GM12878 (cell line): ENCODE measurements at regions not wholly inside any gene's neighbourhood (a gene's known extent, or its start where the extent isn't known, plus 50 kb on each side); places are given as distances from the start of the nearest gene placed in this dataset.

Source experiments
- ATAC-seq: fragments of 200-7000 bp; cut with Tn5 transposase; 3 replicates; pipeline ENCODE4 v1.9.1; 2020; ENCODE audit warnings: mild to moderate bottlenecking, moderate library complexity
- BruUV-seq: library from RNA; stranded (reverse); fragments of 400-500 nt; replicated peaks from 2 replicates; lab custom pipeline; 2021; lab: Mats Ljungman, UMichigan
- CTCF ChIA-PET: fragments of 300-600 bp; sonication (Branson Sonifier 250); formaldehyde crosslinking; extraction: SDS; loops from one replicate; lab custom pipeline; 2021; ENCODE audit warnings: inconsistent platforms; lab: Yijun Ruan, JAX
- POLR2A ChIA-PET: fragments of 350-600 bp; formaldehyde crosslinking; extraction: SDS; loops from one replicate; lab custom pipeline; 2021; ENCODE audit warnings: inconsistent platforms; lab: Charles Lee
- RAD21 ChIA-PET: fragments of 300-600 bp; sonication (Branson Sonifier 250); formaldehyde crosslinking; loops from one replicate; lab custom pipeline; 2023; ENCODE audit warnings: antibody characterized with exemption; ENCODE audit not compliant: unreplicated experiment; lab: Charles Lee
- SMC1A ChIA-PET: fragments of 300-600 bp; sonication (Branson Sonifier 250); formaldehyde crosslinking; loops from one replicate; lab custom pipeline; 2023; ENCODE audit not compliant: unreplicated experiment, uncharacterized antibody; lab: Charles Lee
- DNase-seq: peaks from one replicate; pipeline ENCODE4 v3.0.0-alpha.2; 2011; ENCODE audit warnings: low read depth, low spot score
- FAIRE-seq: peaks from 3 replicates; lab custom pipeline; 2011; peaks lifted over from hg19 to GRCh38; lab: Jason Lieb, UNC
- H2AFZ ChIP-seq: 2 replicates; pipeline ENCODE4 v1.6.0; 2011; ENCODE audit warnings: low read depth, low read length, control low read depth; ENCODE audit not compliant: control insufficient read depth
- H3K27ac ChIP-seq: 2 replicates; pipeline ENCODE4 v1.5.1; 2011; ENCODE audit warnings: control low read depth; ENCODE audit not compliant: control insufficient read depth, insufficient read depth
- H3K27me3 ChIP-seq, 2 experiments: replicated peaks in 1 of 2; 2 replicates each; pipeline versions ENCODE4 v1.6.0 to v1.6.1; 2011; ENCODE audit warnings: low read length in 1 of 2; ENCODE audit not compliant: control insufficient read depth in 2 of 2, insufficient read depth in 2 of 2
- H3K36me3 ChIP-seq, 2 experiments: 2 replicates each; pipeline ENCODE4 v1.5.1; 2011; ENCODE audit warnings: low read length in 1 of 2; ENCODE audit not compliant: control insufficient read depth in 2 of 2, insufficient read depth in 2 of 2
- H3K4me1 ChIP-seq: 2 replicates; pipeline ENCODE4 v1.6.1; 2011; ENCODE audit warnings: mild to moderate bottlenecking, low read length, moderate library complexity, mixed read lengths; ENCODE audit not compliant: control insufficient read depth, insufficient read depth
- H3K4me2 ChIP-seq: 2 replicates; pipeline ENCODE4 v1.6.0; 2011; ENCODE audit warnings: control low read depth; ENCODE audit not compliant: control insufficient read depth, insufficient read depth
- H3K4me3 ChIP-seq: fragments of 200-600 bp; sonication (generic); 2 replicates; pipeline ENCODE4 v1.5.1; 2016
- H3K79me2 ChIP-seq: 2 replicates; pipeline ENCODE4 v1.6.0; 2011; ENCODE audit warnings: low read length; ENCODE audit not compliant: control insufficient read depth, insufficient read depth
- H3K9ac ChIP-seq: 2 replicates; pipeline ENCODE4 v1.8.0; 2011; ENCODE audit warnings: low read length, control low read depth, mixed read lengths; ENCODE audit not compliant: control insufficient read depth, insufficient read depth
- H3K9me3 ChIP-seq: replicated peaks from 3 replicates; pipeline ENCODE4 v1.5.1; 2011; ENCODE audit warnings: mild to moderate bottlenecking, low read length; ENCODE audit not compliant: control insufficient read depth, insufficient read depth
- H4K20me1 ChIP-seq: 2 replicates; pipeline ENCODE4 v1.6.0; 2011; ENCODE audit not compliant: control insufficient read depth, insufficient read depth
- E2F8 ChIP-seq: fragments of 450-650 bp; IDR thresholded peaks from 2 replicates; pipeline ENCODE4 v1.6.1; 2018; ENCODE audit warnings: mild to moderate bottlenecking, low read depth, moderate library complexity; ENCODE audit not compliant: partially characterized antibody
- ETV6 ChIP-seq, 2 experiments: fragments of 450-650 bp in 1 of 2; IDR thresholded peaks in 1 of 2; conservative IDR thresholded peaks in 1 of 2; 2 replicates each; pipeline ENCODE4 v1.6.1; 2014; ENCODE audit warnings: antibody characterized with exemption in 1 of 2, borderline replicate concordance in 1 of 2, low read depth in 1 of 2, mild to moderate bottlenecking in 1 of 2, moderate library complexity in 1 of 2
- HSF1 ChIP-seq: fragments of 150-350 bp; IDR thresholded peaks from 2 replicates; pipeline ENCODE4 v1.6.1; 2014; ENCODE audit warnings: mild to moderate bottlenecking, low read depth, low read length
- JUNB ChIP-seq: IDR thresholded peaks from 2 replicates; pipeline ENCODE4 v1.6.1; 2016; ENCODE audit warnings: antibody characterized with exemption, mild to moderate bottlenecking
- MTA3 ChIP-seq: IDR thresholded peaks from 2 replicates; pipeline ENCODE4 v1.6.1; 2012; ENCODE audit warnings: low read length, inconsistent platforms, borderline replicate concordance
- NFXL1 ChIP-seq: fragments of 450-650 bp; IDR thresholded peaks from 2 replicates; pipeline ENCODE4 v1.6.1; 2017; ENCODE audit warnings: antibody characterized with exemption, mild to moderate bottlenecking, borderline replicate concordance
- POLR2A ChIP-seq: IDR thresholded peaks from 2 replicates; pipeline ENCODE4 v1.6.1; 2011; ENCODE audit warnings: low read depth, mild to moderate bottlenecking, low read length
- RAD21 ChIP-seq: IDR thresholded peaks from 2 replicates; pipeline ENCODE4 v1.6.1; 2011; ENCODE audit warnings: mild to moderate bottlenecking, low read depth, low read length, moderate library complexity; ENCODE audit not compliant: insufficient read depth
- RELA ChIP-seq: fragments of 450-650 bp; IDR thresholded peaks from 2 replicates; pipeline ENCODE4 v1.8.0; 2014; ENCODE audit warnings: borderline replicate concordance; ENCODE audit not compliant: partially characterized antibody
- SIX5 ChIP-seq: IDR thresholded peaks from 2 replicates; pipeline ENCODE4 v1.6.1; 2011; ENCODE audit warnings: mild to moderate bottlenecking, low read depth, low read length, moderate library complexity; ENCODE audit not compliant: severe bottlenecking
- ZSCAN29 ChIP-seq: fragments of 450-650 bp; IDR thresholded peaks from 2 replicates; pipeline ENCODE4 v1.6.1; 2017; ENCODE audit warnings: mild to moderate bottlenecking, moderate library complexity
- WGBS: methylation state at CpG from one replicate; pipeline ENCODE4 v1.1.6; 2016; ENCODE audit warnings: low lambda C conversion rate; ENCODE audit not compliant: insufficient replicate concordance, insufficient coverage; ENCODE audit errors: missing lambda C conversion rate; 5-methylcytosine and 5-hydroxymethylcytosine counted together
- in situ Hi-C: fragments of 300-500 bp; cut with MboI; formaldehyde crosslinking; loops from 9 replicates; pipeline ENCODE4 v1.14.3; 2018; ENCODE audit warnings: mixed read lengths
- intact Hi-C: fragments of 100-400 bp; cut with micrococcal nuclease; formaldehyde crosslinking; loops from one replicate; pipeline ENCODE4 v1.14.2; 2022; ENCODE audit not compliant: unreplicated experiment
- TF ChIP-seq, protein P1 (sequence below): IDR thresholded peaks from 2 replicates; pipeline ENCODE4 v1.6.1; 2011; ENCODE audit warnings: borderline replicate concordance, low read depth, mild to moderate bottlenecking, moderate library complexity, low read length; ENCODE audit not compliant: insufficient read depth, poor library complexity, severe bottlenecking

- ATAC-seq (no peak), DNase-seq (no peak), FAIRE-seq (no peak)
- TF ChIP-seq RAD21, result no peak
- no peak for TF ChIP-seq E2F8
- TF ChIP-seq HSF1, result no peak
- TF ChIP-seq RELA, result no peak
- no peak for TF ChIP-seq ETV6 (conservative IDR thresholded peaks at IDR 0.05 in 1 of 2, IDR thresholded peaks at IDR 0.05 in 1 of 2; ENCODE audit: borderline replicate concordance in 1 of 2, low read depth in 1 of 2)
- no peak for TF ChIP-seq SIX5
- TF ChIP-seq MTA3, result no peak
- TF ChIP-seq NFXL1, result no peak
- no peak for TF ChIP-seq JUNB
- TF ChIP-seq POLR2A, result no peak
- TF ChIP-seq, protein P1, sequence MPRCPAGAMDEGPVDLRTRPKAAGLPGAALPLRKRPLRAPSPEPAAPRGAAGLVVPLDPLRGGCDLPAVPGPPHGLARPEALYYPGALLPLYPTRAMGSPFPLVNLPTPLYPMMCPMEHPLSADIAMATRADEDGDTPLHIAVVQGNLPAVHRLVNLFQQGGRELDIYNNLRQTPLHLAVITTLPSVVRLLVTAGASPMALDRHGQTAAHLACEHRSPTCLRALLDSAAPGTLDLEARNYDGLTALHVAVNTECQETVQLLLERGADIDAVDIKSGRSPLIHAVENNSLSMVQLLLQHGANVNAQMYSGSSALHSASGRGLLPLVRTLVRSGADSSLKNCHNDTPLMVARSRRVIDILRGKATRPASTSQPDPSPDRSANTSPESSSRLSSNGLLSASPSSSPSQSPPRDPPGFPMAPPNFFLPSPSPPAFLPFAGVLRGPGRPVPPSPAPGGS, result no peak
- TF ChIP-seq ZSCAN29, result no peak
- no peak overlapping the region for H3K27ac ChIP-seq
- no peak overlapping the region for H2AFZ ChIP-seq
- WGBS, result 0% methylated on average over 3 of the region's 3 CpGs
- no peaks in the 10 kb centered on the region for H3K36me3 ChIP-seq
- intact Hi-C loops, result no loop called here
- POLR2A ChIA-PET, result no interaction called here
- in situ Hi-C loops, result no loop called here
- no peak overlapping the region for H3K4me3 ChIP-seq
- H3K4me1 ChIP-seq, result no peaks in the 10 kb centered on the region
- RAD21 ChIA-PET, result no interaction called here
- H3K4me2 ChIP-seq, result no peak overlapping the region
- BruUV-seq, result no TSS peak
- SMC1A ChIA-PET, result interaction anchor here (1.6 kb wide), 1 partner anchor 21 kb away, joined by 3 read pairs; no protein-coding TSS in a partner anchor
- no peaks in the 10 kb centered on the region for H4K20me1 ChIP-seq
- no peak overlapping the region for H3K9ac ChIP-seq
- H3K27me3 ChIP-seq, result no peaks in the 10 kb centered on the region
- CTCF ChIA-PET, result no interaction called here
- no peaks in the 10 kb centered on the region for H3K79me2 ChIP-seq
- H3K9me3 ChIP-seq, result no peaks in the 10 kb centered on the region
Measured at GRCh38 chr2:139876964-139877363, 1096.8 kb upstream of the NXPH2 start.
